IPS-20b (cell line): ENCODE measurements at regions not wholly inside any gene's neighbourhood (a gene's known extent, or its start where the extent isn't known, plus 50 kb on each side); places are given as distances from the start of the nearest gene placed in this dataset.

Experiments
- H3K27ac ChIP-seq: one replicate; pipeline ENCODE4 v1.5.1; 2013; ENCODE audit warnings: low read length
- H3K27me3 ChIP-seq: 2 replicates; pipeline ENCODE4 v1.6.1; 2013; ENCODE audit warnings: mild to moderate bottlenecking, low read length, inconsistent platforms; ENCODE audit not compliant: insufficient read depth
- H3K36me3 ChIP-seq: 2 replicates; pipeline ENCODE4 v1.6.1; 2013; ENCODE audit warnings: low read depth, mild to moderate bottlenecking, inconsistent platforms, low read length, moderate library complexity; ENCODE audit not compliant: insufficient read depth
- H3K4me1 ChIP-seq: 2 replicates; pipeline ENCODE4 v1.6.1; 2013; ENCODE audit warnings: mild to moderate bottlenecking, control low read depth, inconsistent platforms, low read length, moderate library complexity; ENCODE audit not compliant: insufficient read depth
- H3K4me3 ChIP-seq: 2 replicates; pipeline ENCODE4 v1.5.1; 2013; ENCODE audit warnings: mild to moderate bottlenecking, low read length, inconsistent platforms
- H3K9ac ChIP-seq: 2 replicates; pipeline ENCODE4 v1.6.1; 2013; ENCODE audit warnings: low read depth, mild to moderate bottlenecking, inconsistent platforms, low read length, moderate library complexity
- H3K9me3 ChIP-seq: 2 replicates; pipeline ENCODE4 v1.6.1; 2013; ENCODE audit warnings: mild to moderate bottlenecking, low read depth, low read length, inconsistent platforms; ENCODE audit not compliant: insufficient read depth

GRCh38 chr7:156435486-156436231 is 204.9 kb upstream of the RNF32 start:
- Histone ChIP-seq H3K27ac (no peak overlapping the region), H3K9me3 (no peaks in the 10 kb centered on the region), H3K27me3 (no peaks in the 10 kb centered on the region), H3K4me3 (no peak overlapping the region), H3K4me1 (no peaks in the 10 kb centered on the region), H3K9ac (no peak overlapping the region), H3K36me3 (no peaks in the 10 kb centered on the region)

GRCh38 chr7:156434706-156435105 is 205.9 kb upstream of the RNF32 start:
- Histone ChIP-seq H3K9ac (no peak overlapping the region), H3K27me3 (no peaks in the 10 kb centered on the region), H3K4me1 (no peaks in the 10 kb centered on the region), H3K4me3 (no peak overlapping the region), H3K9me3 (no peaks in the 10 kb centered on the region), H3K36me3 (no peaks in the 10 kb centered on the region), H3K27ac (no peak overlapping the region)

- Histone ChIP-seq H3K9me3 (no peaks in the 10 kb centered on the region), H3K36me3 (no peaks in the 10 kb centered on the region), H3K27me3 (no peaks in the 10 kb centered on the region), H3K4me1 (no peaks in the 10 kb centered on the region), H3K4me3 (no peak overlapping the region), H3K9ac (no peak overlapping the region), H3K27ac (no peak overlapping the region)
Measured at GRCh38 chr7:156432018-156432417, 208.6 kb upstream of the RNF32 start.

- Histone ChIP-seq H3K27me3 (no peaks in the 10 kb centered on the region), H3K27ac (no peak overlapping the region), H3K4me1 (no peaks in the 10 kb centered on the region), H3K9ac (no peak overlapping the region), H3K4me3 (no peak overlapping the region), H3K36me3 (no peaks in the 10 kb centered on the region), H3K9me3 (no peaks in the 10 kb centered on the region)
Measured at GRCh38 chr7:156430109-156430508, 210.5 kb upstream of the RNF32 start.

- Histone ChIP-seq H3K9me3 (no peaks in the 10 kb centered on the region), H3K27me3 (no peaks in the 10 kb centered on the region), H3K36me3 (no peaks in the 10 kb centered on the region), H3K4me3 (no peak overlapping the region), H3K27ac (no peak overlapping the region), H3K4me1 (no peaks in the 10 kb centered on the region), H3K9ac (no peak overlapping the region)
Measured at GRCh38 chr7:156429514-156429913, 211.1 kb upstream of the RNF32 start.

GRCh38 chr7:156423876-156424275 is 216.7 kb upstream of the RNF32 start:
- H3K27me3 ChIP-seq = no peaks in the 10 kb centered on the region
- H3K9ac ChIP-seq = no peak overlapping the region
- H3K4me1 ChIP-seq = no peaks in the 10 kb centered on the region
- no peaks in the 10 kb centered on the region for H3K36me3 ChIP-seq
- 0 out of 2 replicates have a peak, but pooled peaks cover 4% of the 10 kb centered on the region for H3K9me3 ChIP-seq
- no peak overlapping the region for H3K4me3 ChIP-seq
- no peak overlapping the region for H3K27ac ChIP-seq

GRCh38 chr7:156420496-156420895 is 220.1 kb upstream of the RNF32 start:
- Histone ChIP-seq H3K4me3 (no peak overlapping the region), H3K36me3 (no peaks in the 10 kb centered on the region), H3K27me3 (no peaks in the 10 kb centered on the region), H3K27ac (no peak overlapping the region), H3K9me3 (0 out of 2 replicates have a peak, but pooled peaks cover 4% of the 10 kb centered on the region), H3K9ac (no peak overlapping the region), H3K4me1 (no peaks in the 10 kb centered on the region)

- H3K27me3 ChIP-seq = no peaks in the 10 kb centered on the region
- H3K9ac ChIP-seq = no peak overlapping the region
- no peaks in the 10 kb centered on the region for H3K4me1 ChIP-seq
- no peak overlapping the region for H3K27ac ChIP-seq
- H3K4me3 ChIP-seq = no peak overlapping the region
- H3K9me3 ChIP-seq = 0 out of 2 replicates have a peak, but pooled peaks cover 4% of the 10 kb centered on the region
- H3K36me3 ChIP-seq = no peaks in the 10 kb centered on the region
Measured at GRCh38 chr7:156419782-156420181, 220.8 kb upstream of the RNF32 start.

GRCh38 chr7:156402255-156402654 is 238.3 kb upstream of the RNF32 start:
- Histone ChIP-seq H3K36me3 (no peaks in the 10 kb centered on the region), H3K4me1 (no peaks in the 10 kb centered on the region), H3K27ac (no peak overlapping the region), H3K27me3 (no peaks in the 10 kb centered on the region), H3K9me3 (no peaks in the 10 kb centered on the region), H3K9ac (no peak overlapping the region), H3K4me3 (no peak overlapping the region)

- H3K27ac ChIP-seq = no peak overlapping the region
Measured at GRCh38 chr7:156401617-156402016, 239.0 kb upstream of the RNF32 start.

GRCh38 chr7:156400046-156400445 is 240.5 kb upstream of the RNF32 start:
- Histone ChIP-seq H3K36me3 (no peaks in the 10 kb centered on the region), H3K27me3 (no peaks in the 10 kb centered on the region), H3K4me1 (no peaks in the 10 kb centered on the region), H3K9me3 (no peaks in the 10 kb centered on the region), H3K4me3 (no peak overlapping the region), H3K27ac (no peak overlapping the region), H3K9ac (no peak overlapping the region)

More at GRCh38 chr7:156401617-156402016, 239.0 kb upstream of the RNF32 start:
- H3K36me3 ChIP-seq = no peaks in the 10 kb centered on the region
- no peaks in the 10 kb centered on the region for H3K27me3 ChIP-seq
- no peak overlapping the region for H3K4me3 ChIP-seq
- H3K9me3 ChIP-seq = no peaks in the 10 kb centered on the region
- H3K9ac ChIP-seq = no peak overlapping the region
- H3K4me1 ChIP-seq = no peaks in the 10 kb centered on the region

GRCh38 chr7:156397249-156397648 is 243.3 kb upstream of the RNF32 start:
- H3K27me3 ChIP-seq = no peaks in the 10 kb centered on the region
- H3K4me3 ChIP-seq = no peak overlapping the region
- H3K36me3 ChIP-seq = no peaks in the 10 kb centered on the region
- no peak overlapping the region for H3K9ac ChIP-seq
- H3K27ac ChIP-seq = no peak overlapping the region
- H3K4me1 ChIP-seq = no peaks in the 10 kb centered on the region
- H3K9me3 ChIP-seq = no peaks in the 10 kb centered on the region
